Hepatocyte (in vitro differentiated cells): ENCODE measurements at regions not wholly inside any gene's neighbourhood (a gene's known extent, or its start where the extent isn't known, plus 50 kb on each side); places are given as distances from the start of the nearest gene placed in this dataset.

Experiments used
- CTCF ChIP-seq: fragments of 200-600 bp; sonication (generic); IDR thresholded peaks from 2 replicates; pipeline ENCODE4 v1.5.1; 2016; ENCODE audit warnings: antibody characterized with exemption, mild to moderate bottlenecking; ENCODE audit not compliant: poor library complexity
- EZH2 ChIP-seq: fragments of 200-600 bp; sonication (generic); IDR thresholded peaks from 2 replicates; pipeline ENCODE4 v1.6.1; 2016; ENCODE audit warnings: antibody characterized with exemption, mild to moderate bottlenecking, borderline replicate concordance

GRCh38 chr6:82693094-82693493 lies 329.5 kb downstream of the TPBG start:
- TF ChIP-seq CTCF (no peak), EZH2 (no peak)
